ENCODE measurements at regions not wholly inside any gene's neighbourhood (a gene's known extent, or its start where the extent isn't known, plus 50 kb on each side); places are given as distances from the start of the nearest gene placed in this dataset.

DNA sequence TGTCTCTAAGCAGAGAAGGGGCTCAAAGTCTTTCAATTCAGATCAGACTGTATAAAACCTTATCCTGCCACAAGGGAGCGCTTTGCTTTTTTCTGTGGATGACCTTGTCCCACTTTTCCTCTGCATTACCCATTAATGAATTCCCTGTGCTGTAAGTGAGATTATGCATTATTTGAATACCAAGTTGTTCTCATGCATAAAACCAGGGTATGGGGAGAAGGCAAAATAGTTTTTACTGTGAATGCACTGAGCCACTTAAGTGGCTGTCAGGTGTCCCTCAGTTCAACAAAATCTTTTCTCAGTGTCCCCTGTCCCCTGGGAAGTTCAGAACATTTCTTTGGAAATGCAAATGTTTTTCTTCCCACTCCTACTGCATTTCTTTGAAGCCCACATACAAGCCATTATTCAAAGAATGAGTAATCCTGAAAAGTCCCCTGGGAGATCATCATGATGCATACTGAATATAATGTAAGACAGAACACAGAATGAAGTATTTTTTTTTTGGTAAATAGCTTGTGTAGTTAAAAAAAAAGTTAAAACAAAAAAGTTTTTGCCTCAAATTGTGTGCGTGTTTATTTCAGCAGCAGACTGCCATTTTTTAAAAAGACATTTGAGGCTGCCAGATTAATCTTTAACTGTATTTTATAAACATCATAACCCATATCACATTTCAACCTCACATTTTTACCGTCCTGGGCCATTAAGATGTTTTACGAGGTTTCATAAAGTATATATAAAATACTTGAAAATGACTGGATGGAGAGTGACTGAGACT is 506.7 kb upstream of the PCDH9 start (continued):
- no peak for TF ChIP-seq ZNF175 (tag by site-specific recombination; IDR thresholded peaks at IDR 0.05)
- no peak for TF ChIP-seq ZNF2 (tag by site-specific recombination; IDR thresholded peaks at IDR 0.05)
- no peak for TF ChIP-seq ZNF830 (tag by site-specific recombination; IDR thresholded peaks at IDR 0.05; ENCODE audit: low read depth)
- TF ChIP-seq, protein P1, sequence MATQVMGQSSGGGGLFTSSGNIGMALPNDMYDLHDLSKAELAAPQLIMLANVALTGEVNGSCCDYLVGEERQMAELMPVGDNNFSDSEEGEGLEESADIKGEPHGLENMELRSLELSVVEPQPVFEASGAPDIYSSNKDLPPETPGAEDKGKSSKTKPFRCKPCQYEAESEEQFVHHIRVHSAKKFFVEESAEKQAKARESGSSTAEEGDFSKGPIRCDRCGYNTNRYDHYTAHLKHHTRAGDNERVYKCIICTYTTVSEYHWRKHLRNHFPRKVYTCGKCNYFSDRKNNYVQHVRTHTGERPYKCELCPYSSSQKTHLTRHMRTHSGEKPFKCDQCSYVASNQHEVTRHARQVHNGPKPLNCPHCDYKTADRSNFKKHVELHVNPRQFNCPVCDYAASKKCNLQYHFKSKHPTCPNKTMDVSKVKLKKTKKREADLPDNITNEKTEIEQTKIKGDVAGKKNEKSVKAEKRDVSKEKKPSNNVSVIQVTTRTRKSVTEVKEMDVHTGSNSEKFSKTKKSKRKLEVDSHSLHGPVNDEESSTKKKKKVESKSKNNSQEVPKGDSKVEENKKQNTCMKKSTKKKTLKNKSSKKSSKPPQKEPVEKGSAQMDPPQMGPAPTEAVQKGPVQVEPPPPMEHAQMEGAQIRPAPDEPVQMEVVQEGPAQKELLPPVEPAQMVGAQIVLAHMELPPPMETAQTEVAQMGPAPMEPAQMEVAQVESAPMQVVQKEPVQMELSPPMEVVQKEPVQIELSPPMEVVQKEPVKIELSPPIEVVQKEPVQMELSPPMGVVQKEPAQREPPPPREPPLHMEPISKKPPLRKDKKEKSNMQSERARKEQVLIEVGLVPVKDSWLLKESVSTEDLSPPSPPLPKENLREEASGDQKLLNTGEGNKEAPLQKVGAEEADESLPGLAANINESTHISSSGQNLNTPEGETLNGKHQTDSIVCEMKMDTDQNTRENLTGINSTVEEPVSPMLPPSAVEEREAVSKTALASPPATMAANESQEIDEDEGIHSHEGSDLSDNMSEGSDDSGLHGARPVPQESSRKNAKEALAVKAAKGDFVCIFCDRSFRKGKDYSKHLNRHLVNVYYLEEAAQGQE (tag by site-specific recombination; IDR thresholded peaks at IDR 0.05) = no peak
- 0 out of 2 replicates have a peak, but pooled peaks have one; percentile 21 for TF ChIP-seq ZFHX2 (tag by site-specific recombination; conservative IDR thresholded peaks at IDR 0.05)
- TF ChIP-seq KLF10 (tag by site-specific recombination; IDR thresholded peaks at IDR 0.05) = no peak
- TF ChIP-seq, protein P2, sequence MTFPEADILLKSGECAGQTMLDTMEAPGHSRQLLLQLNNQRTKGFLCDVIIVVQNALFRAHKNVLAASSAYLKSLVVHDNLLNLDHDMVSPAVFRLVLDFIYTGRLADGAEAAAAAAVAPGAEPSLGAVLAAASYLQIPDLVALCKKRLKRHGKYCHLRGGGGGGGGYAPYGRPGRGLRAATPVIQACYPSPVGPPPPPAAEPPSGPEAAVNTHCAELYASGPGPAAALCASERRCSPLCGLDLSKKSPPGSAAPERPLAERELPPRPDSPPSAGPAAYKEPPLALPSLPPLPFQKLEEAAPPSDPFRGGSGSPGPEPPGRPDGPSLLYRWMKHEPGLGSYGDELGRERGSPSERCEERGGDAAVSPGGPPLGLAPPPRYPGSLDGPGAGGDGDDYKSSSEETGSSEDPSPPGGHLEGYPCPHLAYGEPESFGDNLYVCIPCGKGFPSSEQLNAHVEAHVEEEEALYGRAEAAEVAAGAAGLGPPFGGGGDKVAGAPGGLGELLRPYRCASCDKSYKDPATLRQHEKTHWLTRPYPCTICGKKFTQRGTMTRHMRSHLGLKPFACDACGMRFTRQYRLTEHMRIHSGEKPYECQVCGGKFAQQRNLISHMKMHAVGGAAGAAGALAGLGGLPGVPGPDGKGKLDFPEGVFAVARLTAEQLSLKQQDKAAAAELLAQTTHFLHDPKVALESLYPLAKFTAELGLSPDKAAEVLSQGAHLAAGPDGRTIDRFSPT (tag by site-specific recombination; IDR thresholded peaks at IDR 0.05) = no peak
- TF ChIP-seq TRIM28 (IDR thresholded peaks at IDR 0.05; ENCODE audit: borderline replicate concordance, low read length) = peak; percentile 93
- TF ChIP-seq, protein P3, sequence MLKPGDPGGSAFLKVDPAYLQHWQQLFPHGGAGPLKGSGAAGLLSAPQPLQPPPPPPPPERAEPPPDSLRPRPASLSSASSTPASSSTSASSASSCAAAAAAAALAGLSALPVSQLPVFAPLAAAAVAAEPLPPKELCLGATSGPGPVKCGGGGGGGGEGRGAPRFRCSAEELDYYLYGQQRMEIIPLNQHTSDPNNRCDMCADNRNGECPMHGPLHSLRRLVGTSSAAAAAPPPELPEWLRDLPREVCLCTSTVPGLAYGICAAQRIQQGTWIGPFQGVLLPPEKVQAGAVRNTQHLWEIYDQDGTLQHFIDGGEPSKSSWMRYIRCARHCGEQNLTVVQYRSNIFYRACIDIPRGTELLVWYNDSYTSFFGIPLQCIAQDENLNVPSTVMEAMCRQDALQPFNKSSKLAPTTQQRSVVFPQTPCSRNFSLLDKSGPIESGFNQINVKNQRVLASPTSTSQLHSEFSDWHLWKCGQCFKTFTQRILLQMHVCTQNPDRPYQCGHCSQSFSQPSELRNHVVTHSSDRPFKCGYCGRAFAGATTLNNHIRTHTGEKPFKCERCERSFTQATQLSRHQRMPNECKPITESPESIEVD (tag by site-specific recombination; IDR thresholded peaks at IDR 0.05) = 0 out of 2 replicates have a peak, but pooled peaks have one; percentile 14
- no peak for TF ChIP-seq ZNF423 (tag by site-specific recombination; IDR thresholded peaks at IDR 0.05)
- TF ChIP-seq ZNF335 (tag by site-specific recombination; conservative IDR thresholded peaks at IDR 0.05) = no peak
- TF ChIP-seq ZNF394 (tag by site-specific recombination; IDR thresholded peaks at IDR 0.05; ENCODE audit: borderline replicate concordance) = no peak

DNA sequence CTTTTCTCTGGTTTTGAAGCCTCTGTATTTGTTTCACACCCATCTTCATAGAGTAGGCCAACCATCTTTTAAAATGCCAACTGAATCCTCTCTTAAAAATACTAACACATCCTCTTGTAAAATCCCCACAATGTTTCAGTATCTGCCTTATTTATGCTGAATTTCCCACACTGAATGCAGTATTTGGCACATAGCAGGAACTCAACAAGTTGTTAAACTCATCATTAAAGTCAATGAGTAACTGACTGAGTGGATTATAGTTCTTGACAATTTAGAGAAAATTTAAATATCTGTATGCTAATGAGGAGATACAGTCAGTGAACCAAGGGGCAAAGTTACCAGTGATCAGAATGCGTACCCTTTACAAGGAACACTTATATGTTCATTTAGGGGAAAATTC is 505.5 kb upstream of the PCDH9 start:
- Histone ChIP-seq H3K9me3 (ENCODE audit: control insufficient read depth, insufficient read depth, low read depth, low read length) (no peaks in the 10 kb centered on the region), H3K4me1 (ENCODE audit: control insufficient read depth, insufficient read depth, low read length) (no peaks in the 10 kb centered on the region), H3K27ac (ENCODE audit: extremely low read depth, low read depth, low read length) (no peak overlapping the region), H3K36me3 (ENCODE audit: control insufficient read depth in 2 of 2, insufficient read depth in 1 of 2, low read length in 2 of 2) (no peaks in the 10 kb centered on the region), H3K4me3 (ENCODE audit: low read depth, low read length) (no peak overlapping the region)
- CTCF ChIA-PET = no interaction called here
- POLR2A ChIA-PET = no interaction called here
- TF ChIP-seq, protein P4, sequence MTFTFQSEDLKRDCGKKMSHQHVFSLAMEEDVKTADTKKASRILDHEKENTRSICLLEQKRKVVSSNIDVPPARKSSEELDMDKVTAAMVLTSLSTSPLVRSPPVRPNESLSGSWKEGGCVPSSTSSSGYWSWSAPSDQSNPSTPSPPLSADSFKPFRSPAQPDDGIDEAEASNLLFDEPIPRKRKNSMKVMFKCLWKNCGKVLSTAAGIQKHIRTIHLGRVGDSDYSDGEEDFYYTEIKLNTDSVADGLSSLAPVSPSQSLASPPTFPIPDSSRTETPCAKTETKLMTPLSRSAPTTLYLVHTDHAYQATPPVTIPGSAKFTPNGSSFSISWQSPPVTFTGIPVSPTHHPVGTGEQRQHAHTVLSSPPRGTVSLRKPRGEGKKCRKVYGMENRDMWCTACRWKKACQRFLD (tag by site-specific recombination; IDR thresholded peaks at IDR 0.05) = no peak
- TF ChIP-seq, protein P5, sequence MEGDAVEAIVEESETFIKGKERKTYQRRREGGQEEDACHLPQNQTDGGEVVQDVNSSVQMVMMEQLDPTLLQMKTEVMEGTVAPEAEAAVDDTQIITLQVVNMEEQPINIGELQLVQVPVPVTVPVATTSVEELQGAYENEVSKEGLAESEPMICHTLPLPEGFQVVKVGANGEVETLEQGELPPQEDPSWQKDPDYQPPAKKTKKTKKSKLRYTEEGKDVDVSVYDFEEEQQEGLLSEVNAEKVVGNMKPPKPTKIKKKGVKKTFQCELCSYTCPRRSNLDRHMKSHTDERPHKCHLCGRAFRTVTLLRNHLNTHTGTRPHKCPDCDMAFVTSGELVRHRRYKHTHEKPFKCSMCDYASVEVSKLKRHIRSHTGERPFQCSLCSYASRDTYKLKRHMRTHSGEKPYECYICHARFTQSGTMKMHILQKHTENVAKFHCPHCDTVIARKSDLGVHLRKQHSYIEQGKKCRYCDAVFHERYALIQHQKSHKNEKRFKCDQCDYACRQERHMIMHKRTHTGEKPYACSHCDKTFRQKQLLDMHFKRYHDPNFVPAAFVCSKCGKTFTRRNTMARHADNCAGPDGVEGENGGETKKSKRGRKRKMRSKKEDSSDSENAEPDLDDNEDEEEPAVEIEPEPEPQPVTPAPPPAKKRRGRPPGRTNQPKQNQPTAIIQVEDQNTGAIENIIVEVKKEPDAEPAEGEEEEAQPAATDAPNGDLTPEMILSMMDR (tag by site-specific recombination; IDR thresholded peaks at IDR 0.05) = no peak
- no peak for TF ChIP-seq FEZF1 (tag by site-specific recombination; IDR thresholded peaks at IDR 0.05)
- no peak for TF ChIP-seq BCL11A (tag by site-specific recombination; IDR thresholded peaks at IDR 0.05; ENCODE audit: low read depth)
- TF ChIP-seq GLI4 (tag by site-specific recombination; IDR thresholded peaks at IDR 0.05) = no peak
- TF ChIP-seq, protein P6, sequence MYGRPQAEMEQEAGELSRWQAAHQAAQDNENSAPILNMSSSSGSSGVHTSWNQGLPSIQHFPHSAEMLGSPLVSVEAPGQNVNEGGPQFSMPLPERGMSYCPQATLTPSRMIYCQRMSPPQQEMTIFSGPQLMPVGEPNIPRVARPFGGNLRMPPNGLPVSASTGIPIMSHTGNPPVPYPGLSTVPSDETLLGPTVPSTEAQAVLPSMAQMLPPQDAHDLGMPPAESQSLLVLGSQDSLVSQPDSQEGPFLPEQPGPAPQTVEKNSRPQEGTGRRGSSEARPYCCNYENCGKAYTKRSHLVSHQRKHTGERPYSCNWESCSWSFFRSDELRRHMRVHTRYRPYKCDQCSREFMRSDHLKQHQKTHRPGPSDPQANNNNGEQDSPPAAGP (tag by site-specific recombination; IDR thresholded peaks at IDR 0.05) = no peak
- no peak for TF ChIP-seq ZFP37 (tag by site-specific recombination; IDR thresholded peaks at IDR 0.05)
- no peak for TF ChIP-seq ZNF785 (tag by site-specific recombination; IDR thresholded peaks at IDR 0.05)
- no peak for TF ChIP-seq HOXC10 (CRISPR knock-in tag; IDR thresholded peaks at IDR 0.05)
- TF ChIP-seq GLIS1 (tag by site-specific recombination; IDR thresholded peaks at IDR 0.05) = no peak
- TF ChIP-seq ZBTB1 (tag by site-specific recombination; IDR thresholded peaks at IDR 0.05) = no peak
- TF ChIP-seq RBAK (tag by site-specific recombination; IDR thresholded peaks at IDR 0.05) = no peak
- no peak for TF ChIP-seq ZNF426 (tag by site-specific recombination; IDR thresholded peaks at IDR 0.05)
- TF ChIP-seq MYNN (tag by site-specific recombination; IDR thresholded peaks at IDR 0.05; ENCODE audit: borderline replicate concordance) = no peak
